ENCODE measurements at regions not wholly inside any gene's neighbourhood (a gene's known extent, or its start where the extent isn't known, plus 50 kb on each side); places are given as distances from the start of the nearest gene placed in this dataset.
A peak's percentile ranks its signal among the peaks of the same experiment; 100 is the strongest.

- no peak for DNase-seq (ENCODE audit: low read depth in 4 of 4, low spot score in 2 of 4)
These were observed 139.0 kb upstream of the PRDM9 start for GRCh38 chr5:23368393-23368792.

GRCh38 chr5:23367874-23368273, 139.5 kb upstream of the PRDM9 start:
- no peak for DNase-seq (ENCODE audit: low read depth in 4 of 4, low spot score in 2 of 4)

- no peak for DNase-seq (ENCODE audit: low read depth in 4 of 4, low spot score in 2 of 4)
These were observed 154.1 kb upstream of the PRDM9 start for GRCh38 chr5:23353286-23353685.

GRCh38 chr5:23352446-23352845, 155.0 kb upstream of the PRDM9 start:
- DNase-seq (ENCODE audit: low read depth in 4 of 4, low spot score in 2 of 4): no peak

GRCh38 chr5:23343121-23343520, 164.3 kb upstream of the PRDM9 start:
- no peak for DNase-seq (ENCODE audit: low read depth in 4 of 4, low spot score in 2 of 4)

- no peak for DNase-seq (ENCODE audit: low read depth in 4 of 4, low spot score in 2 of 4)
These were observed 174.7 kb upstream of the PRDM9 start for GRCh38 chr5:23332650-23333251.

GRCh38 chr5:23330726-23331125, 176.7 kb upstream of the PRDM9 start:
- DNase-seq (ENCODE audit: low read depth in 4 of 4, low spot score in 2 of 4): no peak

- peak in 1 of 4 donors; percentile 8 for DNase-seq (ENCODE audit: low read depth in 4 of 4, low spot score in 2 of 4)
These were observed 187.5 kb upstream of the PRDM9 start for GRCh38 chr5:23319901-23320300.

- DNase-seq (ENCODE audit: low read depth in 4 of 4, low spot score in 2 of 4): no peak
These were observed 188.4 kb upstream of the PRDM9 start for GRCh38 chr5:23318960-23319359.

GRCh38 chr5:23318166-23318565, 189.2 kb upstream of the PRDM9 start:
- DNase-seq (ENCODE audit: low read depth in 4 of 4, low spot score in 2 of 4): no peak

- no peak for DNase-seq (ENCODE audit: low read depth in 4 of 4, low spot score in 2 of 4)
These were observed 191.3 kb upstream of the PRDM9 start for GRCh38 chr5:23316060-23316591.

GRCh38 chr5:23314827-23315226, 192.6 kb upstream of the PRDM9 start:
- DNase-seq (ENCODE audit: low read depth in 4 of 4, low spot score in 2 of 4): no peak

- DNase-seq (ENCODE audit: low read depth in 4 of 4, low spot score in 2 of 4): no peak
These were observed 202.4 kb upstream of the PRDM9 start for GRCh38 chr5:23305055-23305454.

- no peak for DNase-seq (ENCODE audit: low read depth in 4 of 4, low spot score in 2 of 4)
These were observed 203.6 kb upstream of the PRDM9 start for GRCh38 chr5:23303836-23304235.

- DNase-seq (ENCODE audit: low read depth in 4 of 4, low spot score in 2 of 4): no peak
These were observed 204.0 kb upstream of the PRDM9 start for GRCh38 chr5:23303435-23303834.

- DNase-seq (ENCODE audit: low read depth in 4 of 4, low spot score in 2 of 4): no peak
These were observed 205.0 kb upstream of the PRDM9 start for GRCh38 chr5:23302438-23302837.

- DNase-seq (ENCODE audit: low read depth in 4 of 4, low spot score in 2 of 4): no peak
These were observed 218.2 kb upstream of the PRDM9 start for GRCh38 chr5:23289162-23289561.

- no peak for DNase-seq (ENCODE audit: low read depth in 4 of 4, low spot score in 2 of 4)
These were observed 222.8 kb upstream of the PRDM9 start for GRCh38 chr5:23284656-23285055.

- DNase-seq (ENCODE audit: low read depth in 4 of 4, low spot score in 2 of 4): no peak
These were observed 233.2 kb upstream of the PRDM9 start for GRCh38 chr5:23274171-23274570.

GRCh38 chr5:23269981-23270380, 237.4 kb upstream of the PRDM9 start:
- DNase-seq (ENCODE audit: low read depth in 4 of 4, low spot score in 2 of 4): no peak

- DNase-seq (ENCODE audit: low read depth in 4 of 4, low spot score in 2 of 4): no peak
These were observed 239.3 kb upstream of the PRDM9 start for GRCh38 chr5:23268136-23268535.

- no peak for DNase-seq (ENCODE audit: low read depth in 4 of 4, low spot score in 2 of 4)
These were observed 246.8 kb upstream of the PRDM9 start for GRCh38 chr5:23260621-23261020.

GRCh38 chr5:23257656-23258055, 249.8 kb upstream of the PRDM9 start:
- no peak for DNase-seq (ENCODE audit: low read depth in 4 of 4, low spot score in 2 of 4)

All from left renal cortex interstitium (tissue), 4 donors.